LNCaP clone FGC (cell line): ENCODE measurements at regions not wholly inside any gene's neighbourhood (a gene's known extent, or its start where the extent isn't known, plus 50 kb on each side); places are given as distances from the start of the nearest gene placed in this dataset.

Source experiments
- DNase-seq: peaks from one replicate; pipeline ENCODE4 v3.0.0-alpha.2; 2011; ENCODE audit warnings: low read depth
- H3K4me3 ChIP-seq: 2 replicates; pipeline ENCODE4 v1.5.1; 2011; ENCODE audit warnings: mild to moderate bottlenecking, low read depth, low read length, control low read depth
- CTCF ChIP-seq: IDR thresholded peaks from 2 replicates; pipeline ENCODE4 v1.5.1; 2012; ENCODE audit warnings: mild to moderate bottlenecking; ENCODE audit not compliant: control insufficient read depth, insufficient read depth; ENCODE audit errors: extremely low read depth

GRCh38 chr5:163387589-163388343 lies 49.6 kb upstream of the CCNG1 start:
- TF ChIP-seq CTCF, result no peak
- H3K4me3 ChIP-seq, result no peak overlapping the region
- DNase-seq, result no peak
